NOMO-1 treated with DMSO at 0.1 percent for 48 hours (cell line): ENCODE measurements at regions not wholly inside any gene's neighbourhood (a gene's known extent, or its start where the extent isn't known, plus 50 kb on each side); places are given as distances from the start of the nearest gene placed in this dataset.

Source experiments
- DNase-seq: peaks from one replicate; lab custom pipeline; 2025; ENCODE audit not compliant: unreplicated experiment; lab: John Stamatoyannopoulos, UW

DNA sequence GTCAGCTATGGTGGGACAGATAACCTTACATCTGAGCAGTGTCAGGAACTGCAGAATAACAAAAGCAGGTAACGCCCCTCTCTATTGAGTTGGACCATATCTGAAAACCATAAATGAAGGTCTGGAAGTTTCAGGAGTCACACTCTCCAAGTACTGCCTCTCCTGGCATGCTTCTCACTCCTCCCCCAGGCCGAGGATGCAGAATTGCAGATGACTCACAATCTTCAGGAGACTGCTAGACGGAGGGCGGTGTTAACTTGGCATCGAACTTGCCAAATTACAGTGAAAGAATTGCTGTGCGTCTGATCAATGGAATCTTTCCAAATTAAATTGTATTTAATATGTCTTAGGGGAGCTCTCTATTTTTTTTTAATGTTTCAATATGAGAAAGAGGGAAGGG is 67.1 kb upstream of the TRIM2 start:
- no peak for DNase-seq

DNA sequence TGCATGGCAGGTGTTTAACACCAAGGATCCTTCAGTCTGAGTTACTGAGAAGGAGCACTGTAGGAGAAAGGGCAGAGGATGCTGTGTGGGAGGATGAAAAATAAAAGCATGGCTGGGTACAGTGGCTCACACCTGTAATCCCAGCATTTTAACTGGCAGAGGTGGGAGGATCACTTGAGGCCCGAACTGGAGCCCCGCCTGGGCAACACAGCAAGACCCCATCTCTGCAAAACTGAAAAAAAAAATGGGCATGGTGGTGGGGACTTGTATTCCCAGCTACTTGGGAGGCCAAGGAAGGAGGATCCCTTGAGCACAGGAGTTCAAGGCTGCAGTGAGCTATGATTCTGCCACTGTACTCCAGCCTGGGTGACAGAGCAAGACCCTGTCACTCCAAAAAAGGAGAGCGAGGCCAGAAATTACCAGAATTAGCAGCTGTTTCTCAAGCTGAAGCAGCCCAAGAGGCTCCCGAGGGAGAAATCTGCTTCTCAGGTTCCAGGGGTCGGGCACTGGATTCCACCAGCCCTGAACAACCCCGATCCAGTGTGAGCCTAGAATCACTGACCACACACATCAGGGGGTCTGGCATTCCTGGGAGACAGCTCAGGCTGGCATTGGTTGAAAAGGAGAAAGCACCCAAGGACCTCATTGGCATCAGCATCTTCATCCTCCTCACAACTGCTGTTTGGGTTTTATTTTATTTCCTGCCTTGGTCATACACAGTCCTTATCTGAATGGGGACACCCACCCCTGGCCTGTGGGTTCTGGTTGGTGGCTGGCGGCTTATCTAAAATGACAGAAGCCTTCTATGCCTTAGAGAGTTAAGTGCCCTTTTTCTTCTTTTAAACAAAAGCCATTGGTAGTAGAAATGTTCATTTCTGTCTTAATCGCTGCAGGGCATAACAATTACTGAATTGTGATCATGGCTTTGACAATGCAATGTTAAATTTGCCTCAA is 66.3 kb upstream of the TRIM2 start:
- DNase-seq: no peak

DNA sequence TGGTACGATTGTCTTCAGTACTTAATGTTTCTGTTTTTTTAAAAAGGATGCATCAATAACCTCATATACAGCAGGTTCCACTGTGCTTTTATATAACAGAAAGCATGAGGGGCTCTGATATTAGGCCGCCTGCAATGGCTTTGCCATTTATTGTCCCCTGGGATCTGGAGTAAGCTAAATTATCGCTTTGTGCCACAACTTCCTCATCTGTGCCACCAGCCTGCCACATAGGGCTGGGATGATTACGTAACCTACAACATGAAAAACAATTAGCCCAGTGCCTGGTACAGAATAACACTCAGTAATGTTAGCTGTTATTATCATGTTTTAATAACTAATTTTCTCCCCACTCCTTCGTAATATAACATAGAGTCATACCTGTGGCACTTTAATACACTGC is 65.5 kb upstream of the TRIM2 start:
- peak; percentile 86 for DNase-seq

DNA sequence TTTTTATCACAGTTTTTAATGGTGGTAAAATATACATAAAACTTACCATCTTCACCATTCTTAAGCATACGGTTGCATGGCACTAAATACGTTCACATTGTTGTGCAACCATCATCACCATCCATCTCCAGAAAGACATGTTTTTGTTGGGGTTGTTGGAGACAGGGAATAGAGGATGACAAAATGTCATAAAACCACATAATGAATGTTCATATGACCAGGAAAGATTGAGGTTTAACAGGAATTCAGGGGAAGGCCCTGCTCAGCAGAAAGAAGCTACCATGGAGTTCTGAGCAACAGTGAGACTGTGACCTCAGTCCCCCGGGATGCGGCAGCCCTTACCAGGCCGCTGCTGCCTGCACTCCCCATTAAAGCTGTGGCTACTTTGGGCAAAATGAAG is 63.9 kb upstream of the TRIM2 start:
- no peak for DNase-seq

DNA sequence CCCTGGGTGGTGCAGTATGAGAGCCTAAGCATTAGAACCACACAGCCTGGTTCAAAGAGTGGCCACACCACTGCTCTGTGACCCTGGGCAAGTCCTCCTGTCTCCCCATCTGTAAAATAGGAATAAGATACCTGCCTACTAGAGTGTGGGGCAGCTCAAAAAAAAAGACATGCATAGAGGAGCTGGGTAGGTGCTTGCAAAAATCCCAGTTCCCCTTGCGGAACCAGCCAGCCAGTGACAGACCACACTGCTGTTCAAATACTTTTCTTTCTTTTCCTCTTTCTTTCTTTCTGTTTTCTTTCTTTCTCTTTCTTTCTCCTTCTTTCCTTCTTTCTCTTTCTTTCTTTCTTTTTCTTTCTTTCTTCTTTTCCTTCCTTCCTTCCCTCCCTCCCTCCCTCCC is 63.0 kb upstream of the TRIM2 start:
- peak; percentile 36 for DNase-seq

DNA sequence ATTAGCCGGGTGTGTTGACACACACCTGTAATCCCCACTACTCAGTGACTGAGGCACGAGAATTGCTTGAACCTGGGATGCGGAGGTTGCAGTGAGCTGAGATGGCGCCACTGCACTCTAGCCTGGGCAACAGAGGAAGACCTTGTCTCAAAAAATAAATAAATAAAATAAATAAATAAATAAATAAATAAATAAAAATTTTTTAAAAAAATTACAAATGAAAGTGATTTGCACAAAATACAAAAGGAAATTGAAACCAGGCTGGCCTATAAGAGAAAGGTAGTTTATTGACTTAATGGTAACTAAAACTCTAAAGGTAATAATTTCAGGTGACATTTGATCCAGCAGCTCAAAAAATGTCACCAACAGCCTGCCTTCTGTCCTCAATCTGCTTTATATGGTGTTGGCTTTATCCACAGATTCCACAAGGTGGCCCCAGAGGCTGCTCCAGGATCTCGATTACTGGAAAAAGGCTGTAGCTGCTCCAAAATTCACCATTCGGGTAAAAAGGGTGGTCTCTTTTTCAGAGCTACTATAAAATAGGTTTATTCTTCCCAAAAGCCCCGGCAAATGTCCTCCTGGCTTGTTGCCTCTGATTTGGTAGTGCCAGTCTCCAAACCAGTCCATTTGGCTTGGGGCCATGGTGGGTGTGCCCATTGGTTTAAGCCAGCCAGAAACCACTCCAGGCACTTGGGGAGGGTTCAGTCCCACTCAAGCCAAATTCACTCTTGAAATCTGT is 61.4 kb upstream of the TRIM2 start:
- peak; percentile 65 for DNase-seq

DNA sequence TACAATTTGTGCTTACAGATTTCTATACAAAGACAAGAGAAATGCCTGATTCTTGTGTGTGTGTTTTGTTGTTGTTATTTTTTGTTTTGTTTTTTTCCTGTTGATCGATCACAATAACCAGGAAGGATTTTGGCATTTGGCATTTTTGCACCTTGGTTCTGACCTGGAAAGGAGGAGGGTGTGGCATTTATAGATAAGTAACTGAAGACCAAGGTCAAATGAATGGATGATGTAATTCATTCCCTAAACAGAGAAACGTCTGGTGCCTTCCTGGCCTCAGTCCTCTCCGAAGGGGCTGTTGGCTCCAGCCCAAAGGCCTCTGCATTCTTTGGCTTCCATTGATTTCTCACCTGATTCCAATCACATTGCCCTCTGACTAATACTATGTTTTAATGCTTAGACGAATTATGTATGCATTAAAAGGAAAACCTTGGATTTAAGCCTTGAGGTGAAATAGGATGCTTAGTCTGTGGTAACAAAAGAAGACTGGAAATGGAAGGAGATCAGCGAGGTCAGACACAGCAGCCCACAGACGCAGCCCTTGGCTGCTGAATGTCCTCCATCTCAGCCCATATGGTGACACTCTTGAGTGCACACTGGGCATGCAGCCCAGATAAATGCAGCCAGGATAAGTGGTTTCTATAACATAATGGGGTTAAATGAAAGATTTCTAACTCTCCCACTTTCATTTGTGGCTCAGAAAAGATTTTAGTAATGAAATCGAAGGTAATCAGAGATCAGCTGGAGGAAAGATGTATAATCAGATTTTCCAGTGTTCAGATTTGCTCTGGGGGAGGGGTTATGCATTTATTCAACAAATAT is 60.5 kb upstream of the TRIM2 start:
- DNase-seq: no peak

DNA sequence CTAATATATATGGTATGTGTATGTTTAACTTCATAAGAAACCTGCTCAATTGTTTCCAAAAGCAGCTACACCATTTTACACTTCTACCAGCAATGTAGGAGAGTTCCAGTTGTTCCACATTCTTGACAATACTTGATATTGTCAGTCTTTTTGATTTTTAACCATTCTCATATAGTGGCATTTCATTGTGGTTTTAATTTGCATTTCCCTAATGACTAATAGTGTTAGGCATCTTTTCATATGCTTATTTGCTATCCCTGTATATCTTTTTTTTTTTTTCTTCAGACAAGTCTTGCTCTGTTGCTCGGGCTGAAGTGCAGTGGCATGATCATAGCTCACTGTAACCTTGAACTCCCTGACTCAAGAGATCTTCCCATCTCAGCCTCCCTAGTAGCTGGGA is 58.2 kb upstream of the TRIM2 start:
- DNase-seq: no peak

DNA sequence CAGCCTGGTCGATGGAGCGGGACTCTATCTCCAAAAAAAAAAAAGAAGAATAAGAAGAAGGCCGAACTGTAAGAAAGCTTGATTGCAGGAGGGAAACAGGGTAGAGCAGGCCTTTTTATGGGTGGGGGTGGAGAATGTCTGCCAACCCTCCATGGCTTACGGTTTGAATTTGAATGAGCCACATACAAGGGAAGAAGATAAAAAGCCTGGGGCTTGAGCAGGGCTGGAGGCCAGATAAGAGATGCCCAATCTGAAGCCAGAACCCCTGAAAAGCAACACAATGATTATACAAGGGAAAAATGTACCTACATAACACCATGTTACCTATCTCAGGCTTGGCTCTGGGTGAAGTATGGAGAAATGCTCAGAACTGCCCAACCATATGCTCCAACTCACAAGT is 57.3 kb upstream of the TRIM2 start:
- no peak for DNase-seq

DNA sequence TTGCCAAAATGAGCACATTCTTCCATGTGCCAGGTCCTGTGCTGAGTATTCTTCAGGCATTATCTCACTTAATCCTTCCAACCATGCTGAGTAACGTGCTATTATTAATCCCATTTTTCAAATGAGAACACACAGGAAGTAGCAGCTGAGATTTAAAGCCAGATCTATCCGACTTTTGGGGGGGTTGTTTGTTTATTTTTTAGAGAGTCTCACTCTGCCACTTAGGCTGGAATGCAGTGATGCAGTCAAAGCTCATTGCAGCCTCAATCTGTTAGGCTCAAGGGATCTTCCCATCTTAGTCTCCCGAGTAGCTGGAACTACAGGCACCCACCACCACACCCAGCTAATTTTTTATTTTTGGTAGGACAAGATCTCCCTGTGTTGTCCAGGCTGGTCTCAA is 55.5 kb upstream of the TRIM2 start:
- DNase-seq: no peak

DNA sequence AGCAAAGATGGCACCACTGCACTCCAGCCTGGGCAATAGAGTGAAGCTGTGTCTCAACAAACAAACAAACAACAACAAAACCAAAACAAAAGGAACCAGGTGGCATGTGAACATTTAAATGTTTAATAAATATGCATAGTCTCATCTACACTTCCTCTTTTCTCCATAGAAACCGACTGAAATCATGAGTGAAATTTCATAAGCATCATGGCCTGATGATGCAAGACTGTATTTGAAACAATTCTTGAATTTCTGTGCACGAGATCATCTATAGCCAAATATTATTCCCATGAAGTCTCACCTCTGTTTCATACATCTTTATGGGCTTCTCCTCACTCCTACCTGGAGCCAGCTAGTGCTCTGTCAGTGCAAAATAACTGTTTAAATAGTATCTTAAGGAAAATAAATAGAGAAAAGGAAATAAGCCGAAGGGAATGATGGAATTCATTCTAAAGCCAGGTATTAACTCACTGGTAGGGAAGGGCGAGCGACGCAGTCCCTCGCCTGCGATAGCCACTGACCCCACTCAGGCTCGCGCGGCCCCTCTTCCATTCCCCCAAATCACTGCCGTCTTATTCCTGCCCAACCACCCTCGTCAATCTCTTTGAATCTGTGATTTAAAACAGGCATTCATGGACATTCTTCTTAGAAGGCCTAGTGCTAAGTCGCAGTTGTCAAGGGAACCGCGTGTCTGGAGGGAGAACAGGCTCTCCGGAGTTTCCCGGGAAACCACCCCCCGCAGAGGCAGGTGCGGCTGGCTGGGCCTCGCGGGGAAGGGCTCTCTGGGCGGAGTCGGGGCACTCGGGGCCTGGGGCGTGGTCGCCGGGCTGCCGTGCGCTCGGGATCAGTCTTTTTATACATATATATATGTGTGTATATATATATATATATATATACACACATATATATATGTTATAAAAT is 52.4 kb upstream of the TRIM2 start:
- peak; percentile 91 for DNase-seq

DNA sequence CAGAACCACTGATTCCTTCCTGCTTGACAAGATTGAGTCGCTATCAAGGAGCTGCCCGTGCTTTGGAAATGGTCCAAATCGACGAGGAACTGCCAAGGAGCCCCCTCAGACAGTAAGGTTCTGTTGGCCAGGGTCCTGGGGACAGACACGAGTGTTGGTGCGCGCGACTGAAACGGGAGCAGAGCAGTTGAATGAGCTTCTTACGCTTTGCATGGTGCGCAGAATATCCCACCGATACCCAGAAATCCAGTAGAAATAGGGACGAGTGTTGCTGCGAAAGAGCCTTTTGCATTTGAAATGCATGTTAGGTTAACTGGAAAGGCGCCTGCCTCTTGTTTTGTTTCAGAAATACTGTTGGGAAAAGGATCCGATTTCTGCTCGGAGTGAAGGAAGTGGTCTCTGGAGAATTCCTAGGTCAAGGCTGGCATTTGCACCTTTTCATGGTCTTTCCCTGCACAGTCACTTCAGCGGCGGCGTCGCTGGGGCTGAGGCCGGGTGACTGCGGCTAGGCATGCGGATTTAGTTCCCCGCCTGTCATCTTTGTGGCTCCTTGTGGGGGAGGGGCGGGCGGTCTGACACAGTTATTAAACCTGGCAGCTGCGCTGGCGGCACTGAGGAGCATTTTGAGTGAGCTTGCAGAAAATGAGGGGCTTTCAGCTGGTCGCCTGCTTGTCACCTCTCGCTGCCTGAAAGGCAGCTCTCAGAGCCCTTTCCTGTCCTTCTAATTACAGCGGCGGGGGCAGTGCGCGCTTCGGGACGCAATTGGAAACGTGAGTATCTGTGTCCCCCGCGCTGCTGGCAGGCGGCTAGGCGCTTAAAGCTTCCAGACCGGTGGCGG is 51.5 kb upstream of the TRIM2 start:
- DNase-seq: peak; percentile 36

DNA sequence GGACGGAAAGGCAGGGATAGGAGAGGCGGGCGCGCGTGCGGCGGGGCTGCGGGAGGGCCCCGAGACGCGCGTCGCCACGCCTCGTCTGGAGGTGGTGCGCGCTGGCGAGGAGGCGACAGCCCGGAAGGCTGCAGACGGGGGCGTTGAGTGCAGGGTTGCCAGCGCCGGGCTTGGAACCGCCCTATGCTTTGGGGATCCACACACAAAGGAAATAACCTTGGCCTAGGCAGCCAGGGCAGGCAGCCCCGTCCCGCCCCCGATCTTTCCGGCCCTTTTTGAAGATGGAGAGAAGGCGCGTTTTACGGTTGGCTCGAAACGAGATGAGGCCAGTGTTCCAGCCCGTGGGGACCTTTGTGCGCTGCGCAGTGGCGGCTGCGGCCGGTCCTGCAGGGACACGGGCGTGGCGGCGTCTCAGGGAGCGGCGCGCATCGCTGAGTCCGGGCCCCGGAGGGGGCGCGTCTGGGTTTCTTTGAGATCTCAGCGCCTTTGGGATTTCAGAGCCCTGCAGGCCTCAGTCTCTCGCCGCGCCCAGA is 50.8 kb upstream of the TRIM2 start:
- peak; percentile 54 for DNase-seq

DNA sequence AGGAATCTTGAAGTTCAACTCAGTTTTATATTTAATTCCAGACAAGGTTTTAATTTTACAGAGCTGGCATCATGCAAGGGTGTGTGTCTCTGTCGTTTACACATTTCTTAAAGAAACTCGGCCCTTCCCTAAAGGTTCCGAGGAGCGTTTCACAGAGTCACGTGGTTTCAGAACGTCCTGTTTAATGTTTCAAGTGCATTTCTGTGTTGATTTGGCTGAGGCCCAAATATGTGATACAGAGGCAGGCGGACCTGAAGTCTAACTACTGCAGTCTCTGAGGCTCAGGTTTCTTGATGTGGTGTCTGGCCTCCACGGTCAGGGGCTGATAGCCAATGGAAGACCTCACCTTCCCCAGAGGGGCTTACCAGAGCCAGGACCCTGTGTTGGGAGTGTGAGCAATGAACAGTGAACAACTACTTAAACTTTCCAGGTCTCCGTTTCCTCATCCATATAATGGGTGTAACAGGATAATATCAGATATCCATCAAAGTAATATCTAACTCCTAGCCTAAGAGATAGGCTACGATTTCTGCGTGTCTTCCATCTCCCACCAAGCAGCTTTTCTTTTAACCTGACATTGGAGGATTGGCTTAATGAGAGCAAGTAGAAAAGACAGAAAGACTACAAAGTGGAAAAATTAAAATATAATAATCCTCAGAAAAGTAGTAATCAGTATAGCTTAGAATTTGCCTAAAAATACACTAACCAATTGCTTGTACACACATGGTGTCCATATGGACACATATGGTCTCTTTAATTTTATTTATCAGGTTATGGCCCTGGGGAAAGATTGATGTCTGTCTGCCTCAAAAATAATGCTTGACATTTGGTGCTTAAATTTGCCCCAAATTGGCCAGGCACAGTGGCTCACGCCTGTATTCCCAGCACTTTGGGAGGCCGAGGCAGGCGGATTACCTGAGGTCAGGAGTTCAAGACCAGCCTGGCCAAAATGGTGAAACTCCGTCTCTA is 50.0 kb upstream of the TRIM2 start:
- DNase-seq: peak; percentile 29
